OCI-M2 (cell line): ENCODE measurements at regions not wholly inside any gene's neighbourhood (a gene's known extent, or its start where the extent isn't known, plus 50 kb on each side); places are given as distances from the start of the nearest gene placed in this dataset.

ENCODE experiments used
- DNase-seq: peaks from one replicate; lab custom pipeline; 2025; ENCODE audit not compliant: unreplicated experiment; lab: John Stamatoyannopoulos, UW

- DNase-seq, result no peak
Observed at GRCh38 chr5:173762930-173763329, 125.2 kb upstream of the CPEB4 start.

- DNase-seq, result no peak
Observed at GRCh38 chr5:173763410-173763809, 124.7 kb upstream of the CPEB4 start.

- no peak for DNase-seq
Observed at GRCh38 chr5:173764332-173765028, 123.7 kb upstream of the CPEB4 start.

- DNase-seq, result no peak
Observed at GRCh38 chr5:173765029-173765644, 123.0 kb upstream of the CPEB4 start.

- no peak for DNase-seq
Observed at GRCh38 chr5:173765661-173766060, 122.5 kb upstream of the CPEB4 start.

GRCh38 chr5:173767574-173768266 lies 120.4 kb upstream of the CPEB4 start:
- no peak for DNase-seq

GRCh38 chr5:173768267-173768806 lies 119.8 kb upstream of the CPEB4 start:
- DNase-seq, result no peak

GRCh38 chr5:173768891-173769290 lies 119.3 kb upstream of the CPEB4 start:
- no peak for DNase-seq

GRCh38 chr5:173770637-173771036 lies 117.5 kb upstream of the CPEB4 start:
- DNase-seq, result no peak

- DNase-seq, result no peak
Observed at GRCh38 chr5:173771121-173771724, 116.9 kb upstream of the CPEB4 start.

- no peak for DNase-seq
Observed at GRCh38 chr5:173771725-173772383, 116.3 kb upstream of the CPEB4 start.

- no peak for DNase-seq
Observed at GRCh38 chr5:173772384-173773059, 115.6 kb upstream of the CPEB4 start.

- no peak for DNase-seq
Observed at GRCh38 chr5:173774271-173774761, 113.8 kb upstream of the CPEB4 start.

- DNase-seq, result no peak
Observed at GRCh38 chr5:173775261-173776197, 112.6 kb upstream of the CPEB4 start.

GRCh38 chr5:173777149-173777548 lies 111.0 kb upstream of the CPEB4 start:
- no peak for DNase-seq

- no peak for DNase-seq
Observed at GRCh38 chr5:173777674-173778073, 110.5 kb upstream of the CPEB4 start.

GRCh38 chr5:173778152-173778782 lies 109.9 kb upstream of the CPEB4 start:
- DNase-seq, result no peak

GRCh38 chr5:173778784-173779304 lies 109.3 kb upstream of the CPEB4 start:
- no peak for DNase-seq
